ENCODE measurements at regions not wholly inside any gene's neighbourhood (a gene's known extent, or its start where the extent isn't known, plus 50 kb on each side); places are given as distances from the start of the nearest gene placed in this dataset.

GRCh38 chr7:73963252-73963822, 64.6 kb upstream of the ELN start:
- no peak for DNase-seq (ENCODE audit: low read depth in 2 of 2)

GRCh38 chr7:73964786-73965185, 63.2 kb upstream of the ELN start:
- DNase-seq (ENCODE audit: low read depth in 2 of 2): no peak

- no peak for DNase-seq (ENCODE audit: low read depth in 2 of 2)
These were observed 61.7 kb upstream of the ELN start for GRCh38 chr7:73966062-73966940.

- DNase-seq (ENCODE audit: low read depth in 2 of 2): no peak
These were observed 60.8 kb upstream of the ELN start for GRCh38 chr7:73966941-73967831.

GRCh38 chr7:73967832-73968290, 60.1 kb upstream of the ELN start:
- DNase-seq (ENCODE audit: low read depth in 2 of 2): no peak

GRCh38 chr7:73968487-73968886, 59.5 kb upstream of the ELN start:
- no peak for DNase-seq (ENCODE audit: low read depth in 2 of 2)

GRCh38 chr7:73969991-73970390, 58.0 kb upstream of the ELN start:
- no peak for DNase-seq (ENCODE audit: low read depth in 2 of 2)

- no peak for DNase-seq (ENCODE audit: low read depth in 2 of 2)
These were observed 57.2 kb upstream of the ELN start for GRCh38 chr7:73970801-73971229.

GRCh38 chr7:73971322-73971703, 56.7 kb upstream of the ELN start:
- no peak for DNase-seq (ENCODE audit: low read depth in 2 of 2)

- no peak for DNase-seq (ENCODE audit: low read depth in 2 of 2)
These were observed 56.1 kb upstream of the ELN start for GRCh38 chr7:73971704-73972341.

GRCh38 chr7:73972614-73973013, 55.4 kb upstream of the ELN start:
- DNase-seq (ENCODE audit: low read depth in 2 of 2): no peak

GRCh38 chr7:73973091-73973490, 54.9 kb upstream of the ELN start:
- no peak for DNase-seq (ENCODE audit: low read depth in 2 of 2)

- DNase-seq (ENCODE audit: low read depth in 2 of 2): no peak
These were observed 53.6 kb upstream of the ELN start for GRCh38 chr7:73974101-73974947.

- DNase-seq (ENCODE audit: low read depth in 2 of 2): no peak
These were observed 52.7 kb upstream of the ELN start for GRCh38 chr7:73974948-73975926.

- DNase-seq (ENCODE audit: low read depth in 2 of 2): peak; percentile 62 to 65
These were observed 51.0 kb upstream of the ELN start for GRCh38 chr7:73976761-73977618.

GRCh38 chr7:73977619-73978618, 50.1 kb upstream of the ELN start:
- peak; percentile 6 to 9 for DNase-seq (ENCODE audit: low read depth in 2 of 2)

Measured in fibroblast of skin of left biceps (primary cell).